ENCODE measurements at regions not wholly inside any gene's neighbourhood (a gene's known extent, or its start where the extent isn't known, plus 50 kb on each side); places are given as distances from the start of the nearest gene placed in this dataset.

- in situ Hi-C loops (cut with HindIII; ENCODE audit: low pct_unique_long_range_greater_than_20kb, low sequenced_read_pairs) (no loop called here), intact Hi-C loops (cut with micrococcal nuclease; ENCODE audit: unreplicated experiment) (no loop called here)
- H3K36me3 ChIP-seq (ENCODE audit: control insufficient read depth, insufficient read depth, low read length): no peaks in the 10 kb centered on the region
- no peaks in the 10 kb centered on the region for H3K4me1 ChIP-seq (ENCODE audit: control insufficient read depth, insufficient read depth, low read length)
- no peak for DNase-seq (ENCODE audit: low read depth, low spot score)
- no peaks in the 10 kb centered on the region for H3K27me3 ChIP-seq (ENCODE audit: control insufficient read depth, insufficient read depth, low read length)
- H3K9me3 ChIP-seq (ENCODE audit: control insufficient read depth, insufficient read depth, low read depth, low read length): no peaks in the 10 kb centered on the region
- POLR2A ChIA-PET: no interaction called here
- H3K4me3 ChIP-seq (ENCODE audit: low read depth in 2 of 2, low read length in 2 of 2): no peak overlapping the region
- no peak overlapping the region for H3K27ac ChIP-seq (ENCODE audit: low read length)
- no peak for TF ChIP-seq REST (IDR thresholded peaks at IDR 0.05; ENCODE audit: insufficient read depth in 1 of 2, low read depth in 2 of 2, low read length in 1 of 2)
- no peak for TF ChIP-seq POLR2AphosphoS5 (IDR thresholded peaks at IDR 0.05; ENCODE audit: low read depth, low read length)
- no peak for TF ChIP-seq CTCF (IDR thresholded peaks at IDR 0.05)
- TF ChIP-seq TCF7L2 (IDR thresholded peaks at IDR 0.05; ENCODE audit: low read depth, low read length): no peak
- TF ChIP-seq SIN3A (IDR thresholded peaks at IDR 0.05; ENCODE audit: borderline replicate concordance, insufficient read depth, low read depth, low read length): no peak
- BruUV-seq (replicated peaks): no TSS peak
- ATAC-seq: no peak
- CTCF ChIA-PET: no interaction called here
Measured at GRCh38 chr4:18795794-18796193, 774.2 kb upstream of the LCORL start.

GRCh38 chr4:18777190-18777930 lies 755.8 kb upstream of the LCORL start:
- ATAC-seq (no peak), DNase-seq (ENCODE audit: low read depth, low spot score) (no peak)
- in situ Hi-C loops (cut with HindIII; ENCODE audit: low pct_unique_long_range_greater_than_20kb, low sequenced_read_pairs) (no loop called here), intact Hi-C loops (cut with micrococcal nuclease; ENCODE audit: unreplicated experiment) (no loop called here)
- H3K9me3 ChIP-seq (ENCODE audit: control insufficient read depth, insufficient read depth, low read depth, low read length): no peaks in the 10 kb centered on the region
- BruUV-seq (replicated peaks): no TSS peak
- ChIA-PET POLR2A (no interaction called here), CTCF (no interaction called here)
- no peak for TF ChIP-seq POLR2AphosphoS5 (IDR thresholded peaks at IDR 0.05; ENCODE audit: low read depth, low read length)
- no peak for TF ChIP-seq TCF7L2 (IDR thresholded peaks at IDR 0.05; ENCODE audit: low read depth, low read length)
- no peak for TF ChIP-seq CTCF (IDR thresholded peaks at IDR 0.05)
- TF ChIP-seq SIN3A (IDR thresholded peaks at IDR 0.05; ENCODE audit: borderline replicate concordance, insufficient read depth, low read depth, low read length): no peak
- no peak for TF ChIP-seq REST (IDR thresholded peaks at IDR 0.05; ENCODE audit: insufficient read depth in 1 of 2, low read depth in 2 of 2, low read length in 1 of 2)
- no peaks in the 10 kb centered on the region for H3K36me3 ChIP-seq (ENCODE audit: control insufficient read depth, insufficient read depth, low read length)
- no peaks in the 10 kb centered on the region for H3K4me1 ChIP-seq (ENCODE audit: control insufficient read depth, insufficient read depth, low read length)
- H3K4me3 ChIP-seq (ENCODE audit: low read depth in 2 of 2, low read length in 2 of 2): no peak overlapping the region
- no peaks in the 10 kb centered on the region for H3K27me3 ChIP-seq (ENCODE audit: control insufficient read depth, insufficient read depth, low read length)
- no peak overlapping the region for H3K27ac ChIP-seq (ENCODE audit: low read length)

All from Panc1 (cell line).